WTC11 (cell line): ENCODE measurements at regions not wholly inside any gene's neighbourhood (a gene's known extent, or its start where the extent isn't known, plus 50 kb on each side); places are given as distances from the start of the nearest gene placed in this dataset.

Experiments used
- ATAC-seq: fragments of 200-7000 bp; cut with Tn5 transposase; 2 replicates; pipeline ENCODE4 v1.10.0; 2021; ENCODE audit warnings: mild to moderate bottlenecking, moderate library complexity
- CTCF ChIA-PET: fragments of 300-600 bp; sonication (Branson Sonifier 250); formaldehyde crosslinking; loops from one replicate; lab custom pipeline; 2021; ENCODE audit warnings: antibody characterized with exemption; lab: Charles Lee
- POLR2A ChIA-PET: fragments of 350-600 bp; sonication (Branson Sonifier 250); formaldehyde crosslinking; loops from one replicate; lab custom pipeline; 2021; ENCODE audit warnings: antibody characterized with exemption; lab: Charles Lee
- DNase-seq: peaks from one replicate; pipeline ENCODE4 v3.0.0; 2021; ENCODE audit warnings: low spot score
- H3K27ac Mint-ChIP-seq: 2 replicates; pipeline ENCODE4 v1.8.0; 2021; ENCODE audit warnings: mixed read lengths
- H3K27me3 Mint-ChIP-seq: 2 replicates; pipeline ENCODE4 v1.8.0; 2021; ENCODE audit warnings: low read depth, mild to moderate bottlenecking, moderate library complexity, mixed read lengths
- H3K36me3 Mint-ChIP-seq: 2 replicates; pipeline ENCODE4 v1.8.0; 2021; ENCODE audit warnings: mixed read lengths
- H3K4me1 Mint-ChIP-seq: 2 replicates; pipeline ENCODE4 v1.8.0; 2022; ENCODE audit warnings: mixed read lengths
- H3K4me3 Mint-ChIP-seq: 2 replicates; pipeline ENCODE4 v1.8.0; 2021; ENCODE audit warnings: mild to moderate bottlenecking, moderate library complexity, mixed read lengths
- H3K9me3 Mint-ChIP-seq: 2 replicates; pipeline ENCODE4 v1.8.0; 2021; ENCODE audit warnings: mixed read lengths
- CBFB ChIP-seq: sonication (generic); formaldehyde crosslinking; IDR thresholded peaks from 2 replicates; pipeline ENCODE4 v1.8.1; 2022; ENCODE audit warnings: mild to moderate bottlenecking, low read depth, missing genetic modification reagents
- ETV6 ChIP-seq: sonication (generic); formaldehyde crosslinking; IDR thresholded peaks from 2 replicates; pipeline ENCODE4 v1.8.1; 2022; ENCODE audit warnings: mild to moderate bottlenecking, missing genetic modification reagents
- ZNF317 ChIP-seq: sonication (generic); formaldehyde crosslinking; IDR thresholded peaks from 2 replicates; pipeline ENCODE4 v1.8.1; 2023; ENCODE audit warnings: low read depth, mild to moderate bottlenecking, moderate library complexity, missing genetic modification reagents, borderline replicate concordance
- TF ChIP-seq, protein P1 (sequence below): sonication (generic); formaldehyde crosslinking; IDR thresholded peaks from 2 replicates; pipeline ENCODE4 v1.8.0; 2023; ENCODE audit warnings: missing genetic modification reagents, mild to moderate bottlenecking, borderline replicate concordance

- Mint-ChIP-seq H3K27me3 (no peaks in the 10 kb centered on the region), H3K27ac (peak overlapping the region; percentile 52; the same call in 1 of the 2 replicates), H3K4me3 (no peak overlapping the region), H3K4me1 (peaks cover 12% of the 10 kb centered on the region), H3K36me3 (no peaks in the 10 kb centered on the region), H3K9me3 (no peaks in the 10 kb centered on the region)
- TF ChIP-seq ZNF317: no peak
- TF ChIP-seq, protein P1, sequence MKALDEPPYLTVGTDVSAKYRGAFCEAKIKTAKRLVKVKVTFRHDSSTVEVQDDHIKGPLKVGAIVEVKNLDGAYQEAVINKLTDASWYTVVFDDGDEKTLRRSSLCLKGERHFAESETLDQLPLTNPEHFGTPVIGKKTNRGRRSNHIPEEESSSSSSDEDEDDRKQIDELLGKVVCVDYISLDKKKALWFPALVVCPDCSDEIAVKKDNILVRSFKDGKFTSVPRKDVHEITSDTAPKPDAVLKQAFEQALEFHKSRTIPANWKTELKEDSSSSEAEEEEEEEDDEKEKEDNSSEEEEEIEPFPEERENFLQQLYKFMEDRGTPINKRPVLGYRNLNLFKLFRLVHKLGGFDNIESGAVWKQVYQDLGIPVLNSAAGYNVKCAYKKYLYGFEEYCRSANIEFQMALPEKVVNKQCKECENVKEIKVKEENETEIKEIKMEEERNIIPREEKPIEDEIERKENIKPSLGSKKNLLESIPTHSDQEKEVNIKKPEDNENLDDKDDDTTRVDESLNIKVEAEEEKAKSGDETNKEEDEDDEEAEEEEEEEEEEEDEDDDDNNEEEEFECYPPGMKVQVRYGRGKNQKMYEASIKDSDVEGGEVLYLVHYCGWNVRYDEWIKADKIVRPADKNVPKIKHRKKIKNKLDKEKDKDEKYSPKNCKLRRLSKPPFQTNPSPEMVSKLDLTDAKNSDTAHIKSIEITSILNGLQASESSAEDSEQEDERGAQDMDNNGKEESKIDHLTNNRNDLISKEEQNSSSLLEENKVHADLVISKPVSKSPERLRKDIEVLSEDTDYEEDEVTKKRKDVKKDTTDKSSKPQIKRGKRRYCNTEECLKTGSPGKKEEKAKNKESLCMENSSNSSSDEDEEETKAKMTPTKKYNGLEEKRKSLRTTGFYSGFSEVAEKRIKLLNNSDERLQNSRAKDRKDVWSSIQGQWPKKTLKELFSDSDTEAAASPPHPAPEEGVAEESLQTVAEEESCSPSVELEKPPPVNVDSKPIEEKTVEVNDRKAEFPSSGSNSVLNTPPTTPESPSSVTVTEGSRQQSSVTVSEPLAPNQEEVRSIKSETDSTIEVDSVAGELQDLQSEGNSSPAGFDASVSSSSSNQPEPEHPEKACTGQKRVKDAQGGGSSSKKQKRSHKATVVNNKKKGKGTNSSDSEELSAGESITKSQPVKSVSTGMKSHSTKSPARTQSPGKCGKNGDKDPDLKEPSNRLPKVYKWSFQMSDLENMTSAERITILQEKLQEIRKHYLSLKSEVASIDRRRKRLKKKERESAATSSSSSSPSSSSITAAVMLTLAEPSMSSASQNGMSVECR: no peak
- TF ChIP-seq ETV6 (CRISPR knock-in tag): no peak
- TF ChIP-seq CBFB (CRISPR knock-in tag): no peak
- ATAC-seq (no peak; the same call in 1 of the 2 replicates), DNase-seq (no peak)
- ChIA-PET POLR2A (no interaction called here), CTCF (no interaction called here)
Observed at GRCh38 chr7:152485826-152486225, 50.0 kb upstream of the KMT2C start.
